B cell (primary cell): ENCODE measurements at regions not wholly inside any gene's neighbourhood (a gene's known extent, or its start where the extent isn't known, plus 50 kb on each side); places are given as distances from the start of the nearest gene placed in this dataset.

Source experiments
- ATAC-seq: fragments of 200-7000 bp; cut with Tn5 transposase; one replicate; pipeline ENCODE4 v1.10.0; 2021; ENCODE audit warnings: low read depth, mild to moderate bottlenecking, moderate number of reproducible peaks, moderate library complexity
- CTCF ChIA-PET: fragments of 350-600 bp; sonication (Branson Sonifier 250); formaldehyde crosslinking; loops from one replicate; lab custom pipeline; 2021; ENCODE audit warnings: antibody characterized with exemption, inconsistent platforms; lab: Charles Lee
- POLR2A ChIA-PET: fragments of 350-600 bp; sonication (Branson Sonifier 250); formaldehyde crosslinking; loops from one replicate; lab custom pipeline; 2021; ENCODE audit warnings: antibody characterized with exemption; lab: Charles Lee
- DNase-seq: peaks from one replicate; pipeline ENCODE4 v3.0.0; 2013
- H2AFZ ChIP-seq: 2 replicates; pipeline ENCODE4 v1.6.1; 2012; ENCODE audit warnings: mild to moderate bottlenecking, low read depth, low read length; ENCODE audit not compliant: insufficient read depth, poor library complexity, severe bottlenecking
- H3K27ac ChIP-seq, 2 donors: 1 replicate in 1 of 2; 2 replicates in 1 of 2; pipeline ENCODE4 v1.5.1; 2012 to 2013; ENCODE audit warnings: low read length in 2 of 2, mild to moderate bottlenecking in 2 of 2, moderate library complexity in 1 of 2
- H3K27me3 ChIP-seq, 4 experiments: fragments of 200-600 bp in 1 of 4; sonication (generic) in 1 of 4; replicated peaks in 1 of 4; 1 replicate in 2 of 4; 2 replicates in 2 of 4; pipeline versions ENCODE4 v1.6.1 to v1.7.0; 2013 to 2016; ENCODE audit warnings: low read length in 3 of 4, mild to moderate bottlenecking in 2 of 4, mixed read lengths in 1 of 4, moderate library complexity in 1 of 4; ENCODE audit not compliant: insufficient read depth in 4 of 4, control insufficient read depth in 3 of 4; ENCODE audit errors: control extremely low read depth in 1 of 4
- H3K36me3 ChIP-seq, 2 experiments: replicated peaks in 1 of 2; 1 replicate in 1 of 2; 2 replicates in 1 of 2; pipeline versions ENCODE4 v1.6.1 to v1.7.1; 2013; ENCODE audit warnings: low read length in 1 of 2; ENCODE audit not compliant: insufficient read depth in 2 of 2, control insufficient read depth in 1 of 2; ENCODE audit errors: control extremely low read depth in 1 of 2, extremely low read depth in 1 of 2
- H3K4me1 ChIP-seq, 2 donors: fragments of 200-600 bp in 1 of 2; sonication (generic) in 1 of 2; 1 replicate in 1 of 2; 2 replicates in 1 of 2; pipeline versions ENCODE4 v1.5.1 to v1.6.1; 2013 to 2017; ENCODE audit warnings: low read length in 2 of 2; ENCODE audit not compliant: control insufficient read depth in 2 of 2, insufficient read depth in 2 of 2
- H3K4me2 ChIP-seq: replicated peaks from 2 replicates; pipeline ENCODE3; 2012; ENCODE audit warnings: mild to moderate bottlenecking, low read depth, low read length; ENCODE audit not compliant: poor library complexity, severe bottlenecking
- H3K4me3 ChIP-seq, 5 experiments: fragments of 200-600 bp in 1 of 5; sonication (generic) in 1 of 5; 1 replicate in 3 of 5; 2 replicates in 2 of 5; pipeline versions ENCODE4 v1.5.1 to v1.7.0; 2011 to 2016; ENCODE audit warnings: low read length in 4 of 5, mild to moderate bottlenecking in 4 of 5, low read depth in 2 of 5, control low read depth in 1 of 5, moderate library complexity in 1 of 5; ENCODE audit not compliant: insufficient read depth in 1 of 5; ENCODE audit errors: control extremely low read depth in 1 of 5, extremely low read depth in 1 of 5
- H3K79me2 ChIP-seq: fragments of 200-600 bp; sonication (generic); one replicate; pipeline ENCODE4 v1.6.0; 2016; ENCODE audit warnings: low read length; ENCODE audit not compliant: control insufficient read depth, insufficient read depth
- H3K9ac ChIP-seq: fragments of 200-600 bp; sonication (generic); 2 replicates; pipeline ENCODE4 v1.6.1; 2017; ENCODE audit warnings: mild to moderate bottlenecking, low read length, moderate library complexity
- H3K9me3 ChIP-seq, 3 donors: one replicate each; pipeline versions ENCODE4 v1.6.1 to v1.7.1; 2013; ENCODE audit warnings: low read length in 2 of 3; ENCODE audit not compliant: control insufficient read depth in 2 of 3, insufficient read depth in 1 of 3; ENCODE audit errors: control extremely low read depth in 1 of 3
- H4K20me1 ChIP-seq: 2 replicates; pipeline ENCODE4 v1.6.0; 2012; ENCODE audit warnings: mild to moderate bottlenecking, low read length; ENCODE audit not compliant: insufficient read depth, control insufficient read depth, poor library complexity, severe bottlenecking
- H3K27ac Mint-ChIP-seq: one replicate; pipeline ENCODE4 v1.8.0; 2021; ENCODE audit warnings: mixed read lengths
- H3K27me3 Mint-ChIP-seq: one replicate; pipeline ENCODE4 v1.8.0; 2021; ENCODE audit warnings: mixed read lengths
- H3K4me1 Mint-ChIP-seq: one replicate; pipeline ENCODE4 v1.8.0; 2021; ENCODE audit warnings: mixed read lengths
- H3K4me3 Mint-ChIP-seq: one replicate; pipeline ENCODE4 v1.8.0; 2021; ENCODE audit warnings: mixed read lengths
- H3K9me3 Mint-ChIP-seq: one replicate; pipeline ENCODE4 v1.8.0; 2022; ENCODE audit warnings: mixed read lengths; ENCODE audit not compliant: insufficient read depth
- EZH2 ChIP-seq: IDR thresholded peaks from 2 replicates; pipeline ENCODE4 v1.6.1; 2012; ENCODE audit warnings: borderline replicate concordance, low read depth, mild to moderate bottlenecking, moderate library complexity, low read length; ENCODE audit not compliant: insufficient read depth, poor library complexity, severe bottlenecking
- WGBS: methylation state at CpG from one replicate; pipeline ENCODE4 v1.1.5; 2013; ENCODE audit warnings: missing lambda C conversion rate; ENCODE audit not compliant: insufficient coverage; 5-methylcytosine and 5-hydroxymethylcytosine counted together
- intact Hi-C: fragments of 100-400 bp; cut with micrococcal nuclease; formaldehyde crosslinking; loops from one replicate; pipeline ENCODE4 v1.10.0; 2022
- TF ChIP-seq, protein P1 (sequence below): fragments of 200-600 bp; IDR thresholded peaks from one replicate; pipeline ENCODE4 v1.8.0; 2022; ENCODE audit warnings: antibody characterized with exemption, mild to moderate bottlenecking

DNA sequence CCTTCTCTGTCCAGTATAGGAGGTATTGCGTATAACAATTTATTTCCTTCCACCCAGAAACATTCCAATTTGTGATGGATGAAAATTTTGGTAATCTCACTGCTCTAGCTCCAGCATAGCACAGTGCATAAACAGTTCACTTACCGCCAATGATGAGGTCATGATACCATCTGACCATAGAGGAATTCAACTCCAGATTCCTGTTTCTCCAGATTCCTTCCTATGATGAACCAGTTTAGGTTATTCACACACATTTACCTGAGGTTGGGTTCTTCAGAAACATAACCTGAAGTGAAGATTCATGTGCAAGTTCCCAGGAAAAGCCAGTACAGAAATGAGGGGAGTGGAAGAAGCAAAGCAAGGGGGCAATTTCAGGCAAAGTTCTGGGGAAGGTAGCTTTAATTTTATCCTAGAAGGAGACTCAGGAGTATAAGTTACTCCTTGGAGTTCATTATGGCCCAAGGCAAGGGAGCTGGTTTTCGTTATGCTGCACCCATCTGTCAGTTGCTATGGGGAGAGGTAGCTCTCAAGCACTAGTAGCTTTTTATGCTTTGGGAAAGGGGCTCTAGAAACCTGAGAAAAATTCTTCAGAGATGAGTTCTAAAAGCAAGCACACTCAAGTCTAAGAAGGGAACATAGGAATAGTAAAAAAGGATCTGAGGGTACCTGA, 121.6 kb downstream of the CASP12 start:
- H3K9ac ChIP-seq = no peak overlapping the region
- no peak overlapping the region for H3K4me2 ChIP-seq
- CTCF ChIA-PET = interaction anchor here (0.5 kb wide), 1 partner anchor 1880 kb away, joined by 3 read pairs; no protein-coding TSS in a partner anchor
- no peaks in the 10 kb centered on the region for H3K4me1 ChIP-seq
- peaks cover 2% of the 10 kb centered on the region for H3K4me1 Mint-ChIP-seq
- intact Hi-C loops = no loop called here
- no peak for DNase-seq
- H3K36me3 ChIP-seq = no peaks in the 10 kb centered on the region
- TF ChIP-seq EZH2 = no peak
- TF ChIP-seq, protein P1, sequence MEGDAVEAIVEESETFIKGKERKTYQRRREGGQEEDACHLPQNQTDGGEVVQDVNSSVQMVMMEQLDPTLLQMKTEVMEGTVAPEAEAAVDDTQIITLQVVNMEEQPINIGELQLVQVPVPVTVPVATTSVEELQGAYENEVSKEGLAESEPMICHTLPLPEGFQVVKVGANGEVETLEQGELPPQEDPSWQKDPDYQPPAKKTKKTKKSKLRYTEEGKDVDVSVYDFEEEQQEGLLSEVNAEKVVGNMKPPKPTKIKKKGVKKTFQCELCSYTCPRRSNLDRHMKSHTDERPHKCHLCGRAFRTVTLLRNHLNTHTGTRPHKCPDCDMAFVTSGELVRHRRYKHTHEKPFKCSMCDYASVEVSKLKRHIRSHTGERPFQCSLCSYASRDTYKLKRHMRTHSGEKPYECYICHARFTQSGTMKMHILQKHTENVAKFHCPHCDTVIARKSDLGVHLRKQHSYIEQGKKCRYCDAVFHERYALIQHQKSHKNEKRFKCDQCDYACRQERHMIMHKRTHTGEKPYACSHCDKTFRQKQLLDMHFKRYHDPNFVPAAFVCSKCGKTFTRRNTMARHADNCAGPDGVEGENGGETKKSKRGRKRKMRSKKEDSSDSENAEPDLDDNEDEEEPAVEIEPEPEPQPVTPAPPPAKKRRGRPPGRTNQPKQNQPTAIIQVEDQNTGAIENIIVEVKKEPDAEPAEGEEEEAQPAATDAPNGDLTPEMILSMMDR = no peak
- H3K27ac Mint-ChIP-seq = no peak overlapping the region
- no peaks in the 10 kb centered on the region for H3K79me2 ChIP-seq
- H2AFZ ChIP-seq = no peak overlapping the region
- H4K20me1 ChIP-seq = no peaks in the 10 kb centered on the region
- H3K27me3 Mint-ChIP-seq = no peaks in the 10 kb centered on the region
- no peak overlapping the region for H3K4me3 Mint-ChIP-seq
- no peaks in the 10 kb centered on the region for H3K9me3 Mint-ChIP-seq
- H3K27ac ChIP-seq = no peak overlapping the region
- H3K27me3 ChIP-seq = no peaks in the 10 kb centered on the region
- no peak for ATAC-seq
- 100% methylated on average over 2 of the region's 3 CpGs for WGBS
- H3K4me3 ChIP-seq = no peak overlapping the region
- no peaks in the 10 kb centered on the region for H3K9me3 ChIP-seq
- POLR2A ChIA-PET = no interaction called here

DNA sequence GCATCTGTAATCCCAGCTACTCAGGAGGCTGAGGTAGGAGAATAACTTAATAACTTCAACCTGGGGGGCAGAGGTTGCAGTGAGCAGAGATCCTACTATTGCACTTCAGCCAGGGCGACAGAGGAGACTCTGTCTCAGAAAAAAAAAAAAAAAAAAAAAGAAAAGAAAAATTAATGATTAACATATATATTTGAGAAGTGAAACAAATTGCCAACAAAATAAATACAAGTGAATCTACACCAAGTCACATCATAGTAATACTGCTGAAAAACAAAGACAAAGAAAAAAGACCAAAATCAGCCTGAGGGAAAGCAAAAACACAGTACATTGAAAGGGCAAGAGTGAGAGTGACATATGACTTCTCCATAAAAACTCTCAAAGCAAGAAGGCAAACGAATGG, 123.7 kb downstream of the CASP12 start:
- Histone ChIP-seq H3K4me3 (no peak overlapping the region), H3K27me3 (no peaks in the 10 kb centered on the region), H4K20me1 (no peaks in the 10 kb centered on the region), H2AFZ (no peak overlapping the region), H3K9ac (no peak overlapping the region), H3K4me2 (no peak overlapping the region), H3K27ac (no peak overlapping the region), H3K36me3 (no peaks in the 10 kb centered on the region), H3K4me1 (no peaks in the 10 kb centered on the region), H3K9me3 (no peaks in the 10 kb centered on the region), H3K79me2 (no peaks in the 10 kb centered on the region)
- DNase-seq (no peak), ATAC-seq (no peak)
- intact Hi-C loops = no loop called here
- WGBS = no CpG with 5 or more reads among the region's 2 CpGs
- Mint-ChIP-seq H3K4me3 (no peak overlapping the region), H3K27ac (no peak overlapping the region), H3K9me3 (no peaks in the 10 kb centered on the region), H3K4me1 (peaks cover 2% of the 10 kb centered on the region), H3K27me3 (no peaks in the 10 kb centered on the region)
- ChIA-PET CTCF (interaction anchor here (0.6 kb wide), 1 partner anchor 52 kb away, joined by 4 read pairs; no protein-coding TSS in a partner anchor), POLR2A (no interaction called here)
- TF ChIP-seq, protein P1 = no peak
- TF ChIP-seq EZH2 = no peak
